DOHH2 (cell line): ENCODE measurements at regions not wholly inside any gene's neighbourhood (a gene's known extent, or its start where the extent isn't known, plus 50 kb on each side); places are given as distances from the start of the nearest gene placed in this dataset.

Source experiments
- CTCF ChIP-seq: fragments of 200-600 bp; sonication (generic); IDR thresholded peaks from one replicate; pipeline ENCODE4 v1.5.1; 2014; ENCODE audit warnings: antibody characterized with exemption, mild to moderate bottlenecking, low read depth, low read length; ENCODE audit not compliant: poor library complexity, severe bottlenecking
- EZH2phosphoT487 ChIP-seq: fragments of 200-600 bp; sonication (generic); IDR thresholded peaks from 2 replicates; pipeline ENCODE4 v1.6.1; 2017; ENCODE audit warnings: borderline replicate concordance, mild to moderate bottlenecking, antibody characterized with exemption, low read length, moderate library complexity, mixed read lengths

DNA sequence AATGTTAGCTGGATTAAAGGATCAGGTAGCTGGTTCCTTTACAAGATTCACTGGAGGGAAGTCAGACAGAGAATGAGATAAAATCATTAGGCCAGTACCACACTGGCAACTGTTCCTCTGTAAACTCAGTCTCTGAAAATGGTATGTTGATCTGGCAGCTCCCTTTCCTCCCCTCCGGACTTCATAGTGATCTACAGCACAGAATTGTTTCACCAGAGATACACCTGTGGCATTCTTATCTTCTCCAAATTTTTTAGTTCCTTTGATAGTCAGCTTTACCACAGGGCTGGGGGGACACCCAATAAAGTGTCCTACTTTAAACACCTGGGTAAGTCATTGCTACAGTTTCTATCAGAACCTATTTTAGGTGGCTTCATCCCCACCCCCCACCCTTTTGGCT is 304.3 kb upstream of the KCNH8 start:
- TF ChIP-seq CTCF (no peak), EZH2phosphoT487 (no peak)
